Body of pancreas (tissue), 4 donors: ENCODE measurements at regions not wholly inside any gene's neighbourhood (a gene's known extent, or its start where the extent isn't known, plus 50 kb on each side); places are given as distances from the start of the nearest gene placed in this dataset.

Experiments
- ATAC-seq: fragments of 150-250 bp; one replicate; pipeline ENCODE4 v1.9.1; 2016
- DNase-seq, 4 donors: peaks; one replicate each; pipeline ENCODE4 v3.0.0-alpha.2; 2019
- H3K27ac ChIP-seq, 4 donors: fragments of 200-600 bp; sonication (generic); 1 replicate in 3 of 4; 2 replicates in 1 of 4; pipeline versions ENCODE4 v1.5.1 to v1.6.1; 2016 to 2019; ENCODE audit warnings: mild to moderate bottlenecking in 1 of 4, mixed read lengths in 1 of 4, moderate library complexity in 1 of 4
- H3K27me3 ChIP-seq, 2 donors: fragments of 200-600 bp; sonication (generic); one replicate each; pipeline ENCODE4 v1.6.0; 2016; ENCODE audit warnings: mild to moderate bottlenecking in 1 of 2
- H3K36me3 ChIP-seq, 2 donors: fragments of 200-600 bp; sonication (generic); replicated peaks in 1 of 2; 2 replicates each; pipeline ENCODE4 v1.5.1; 2016; ENCODE audit warnings: low read depth in 2 of 2; ENCODE audit not compliant: insufficient read depth in 1 of 2
- H3K4me1 ChIP-seq: fragments of 200-600 bp; sonication (generic); one replicate; pipeline ENCODE4 v1.6.0; 2016
- H3K4me3 ChIP-seq, 2 donors: fragments of 200-600 bp; sonication (generic); 1 replicate in 1 of 2; 2 replicates in 1 of 2; pipeline ENCODE4 v1.5.1; 2016 to 2019
- H3K9me3 ChIP-seq, 3 donors: fragments of 200-600 bp; sonication (generic); 1 replicate in 2 of 3; 2 replicates in 1 of 3; pipeline ENCODE4 v1.5.1; 2016
- POLR2A ChIP-seq, 3 donors: fragments of 450-650 bp; IDR thresholded peaks; one replicate each; pipeline ENCODE4 v1.6.1; 2016; ENCODE audit warnings: antibody characterized with exemption in 3 of 3, mild to moderate bottlenecking in 2 of 3
- WGBS, 2 donors: methylation state at CpG; one replicate each; pipeline ENCODE4 v1.1.5; 2017; 5-methylcytosine and 5-hydroxymethylcytosine counted together
- intact Hi-C: fragments of 100-400 bp; cut with DNase I; formaldehyde crosslinking; loops from one replicate; pipeline ENCODE4 v1.15.1; 2023
- TF ChIP-seq, protein P1 (sequence below), 7 experiments: fragments of 450-650 bp in 4 of 7; fragments of 200-600 bp in 3 of 7; sonication (generic) in 3 of 7; IDR thresholded peaks; one replicate each; pipeline ENCODE4 v1.5.1; 2016 to 2019; ENCODE audit warnings: antibody characterized with exemption in 7 of 7

DNA sequence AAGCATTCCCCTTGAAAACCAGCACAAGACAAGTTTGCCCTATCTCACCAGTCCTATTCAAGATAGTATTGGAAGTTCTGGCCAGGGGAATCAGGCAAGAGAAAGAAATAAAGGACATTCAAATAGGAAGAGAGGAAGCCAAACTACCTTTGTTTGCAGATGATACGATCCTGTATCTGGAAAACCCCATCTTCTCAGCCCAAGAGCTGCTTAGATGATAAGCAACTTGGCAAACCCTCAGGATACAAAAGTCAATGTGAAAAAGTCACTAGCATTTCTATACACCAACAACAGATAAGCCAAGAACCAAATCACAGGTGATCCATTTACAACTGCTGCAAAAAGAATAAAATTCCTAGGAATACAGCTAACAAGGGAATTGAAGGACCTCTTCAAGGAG, 403.7 kb upstream of the AZI2 start:
- H3K27me3 ChIP-seq, result no peaks in the 10 kb centered on the region
- no peak for TF ChIP-seq POLR2A (IDR thresholded peaks at IDR 0.05)
- no peak for DNase-seq

DNA sequence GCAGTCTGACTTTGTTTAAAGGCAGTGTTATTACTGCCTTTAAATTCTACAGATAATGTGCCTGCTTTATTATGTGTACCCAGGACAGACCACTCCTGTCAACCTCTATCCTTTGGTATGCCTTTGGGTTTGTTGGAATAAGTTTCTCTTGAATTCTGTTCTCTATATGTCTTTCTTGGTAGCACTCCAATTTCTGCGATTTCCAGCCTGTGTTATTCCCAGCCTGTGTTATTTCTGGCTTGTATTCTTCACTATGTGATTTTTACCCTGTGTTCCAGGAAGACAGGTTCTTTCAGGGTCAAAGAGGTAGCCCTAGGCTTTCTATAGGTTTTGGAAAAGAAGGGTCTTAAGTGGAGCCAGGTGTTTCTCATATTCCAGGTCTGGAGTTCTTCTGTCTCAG, 407.4 kb upstream of the AZI2 start:
- ATAC-seq, result no peak
- no peak for DNase-seq
- Histone ChIP-seq H3K27ac (no peak overlapping the region), H3K4me1 (peaks cover 6% of the 10 kb centered on the region), H3K27me3 (no peaks in the 10 kb centered on the region), H3K9me3 (no peaks in the 10 kb centered on the region), H3K4me3 (no peak overlapping the region), H3K36me3 (no peaks in the 10 kb centered on the region)
- intact Hi-C loops, result no loop called here
- TF ChIP-seq POLR2A (IDR thresholded peaks at IDR 0.05), result no peak
- WGBS, 2 donors, result 32 to 40% methylated on average over 1 of the region's 1 CpG

More for the DNA sequence above, 403.7 kb upstream of the AZI2 start:
- Histone ChIP-seq H3K36me3 (no peaks in the 10 kb centered on the region), H3K9me3 (no peaks in the 10 kb centered on the region), H3K4me1 (peaks cover 6% of the 10 kb centered on the region), H3K4me3 (no peak overlapping the region), H3K27ac (no peak overlapping the region)
- intact Hi-C loops, result no loop called here
- WGBS, 2 donors, result 41 to 46% methylated on average over 1 of the region's 1 CpG
- no peak for ATAC-seq

DNA sequence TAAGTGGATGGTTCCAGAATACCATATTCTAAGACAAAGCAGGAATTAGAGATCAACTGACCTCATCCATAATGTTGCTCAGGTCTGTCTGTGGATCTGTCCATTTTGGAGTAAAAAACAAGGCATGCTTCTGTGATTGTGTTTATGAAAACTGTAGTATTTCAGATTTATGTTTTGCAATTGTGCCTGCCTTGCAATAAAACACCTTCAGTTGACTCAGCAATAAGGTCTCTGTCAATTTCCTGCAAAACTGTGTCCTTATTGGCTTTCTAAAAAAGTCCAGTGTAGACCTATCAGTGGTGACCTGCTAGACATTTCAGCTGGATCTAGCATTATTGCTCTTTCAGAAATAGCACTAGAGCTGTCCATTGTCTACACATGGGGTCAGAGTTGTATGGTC, 409.5 kb upstream of the AZI2 start:
- TF ChIP-seq POLR2A (IDR thresholded peaks at IDR 0.05), result no peak
- TF ChIP-seq, protein P1, sequence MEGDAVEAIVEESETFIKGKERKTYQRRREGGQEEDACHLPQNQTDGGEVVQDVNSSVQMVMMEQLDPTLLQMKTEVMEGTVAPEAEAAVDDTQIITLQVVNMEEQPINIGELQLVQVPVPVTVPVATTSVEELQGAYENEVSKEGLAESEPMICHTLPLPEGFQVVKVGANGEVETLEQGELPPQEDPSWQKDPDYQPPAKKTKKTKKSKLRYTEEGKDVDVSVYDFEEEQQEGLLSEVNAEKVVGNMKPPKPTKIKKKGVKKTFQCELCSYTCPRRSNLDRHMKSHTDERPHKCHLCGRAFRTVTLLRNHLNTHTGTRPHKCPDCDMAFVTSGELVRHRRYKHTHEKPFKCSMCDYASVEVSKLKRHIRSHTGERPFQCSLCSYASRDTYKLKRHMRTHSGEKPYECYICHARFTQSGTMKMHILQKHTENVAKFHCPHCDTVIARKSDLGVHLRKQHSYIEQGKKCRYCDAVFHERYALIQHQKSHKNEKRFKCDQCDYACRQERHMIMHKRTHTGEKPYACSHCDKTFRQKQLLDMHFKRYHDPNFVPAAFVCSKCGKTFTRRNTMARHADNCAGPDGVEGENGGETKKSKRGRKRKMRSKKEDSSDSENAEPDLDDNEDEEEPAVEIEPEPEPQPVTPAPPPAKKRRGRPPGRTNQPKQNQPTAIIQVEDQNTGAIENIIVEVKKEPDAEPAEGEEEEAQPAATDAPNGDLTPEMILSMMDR (IDR thresholded peaks at IDR 0.05), result no peak
- DNase-seq (no peak), ATAC-seq (no peak)
- Histone ChIP-seq H3K9me3 (no peaks in the 10 kb centered on the region), H3K4me1 (peaks cover 6% of the 10 kb centered on the region), H3K27me3 (no peaks in the 10 kb centered on the region), H3K27ac (no peak overlapping the region), H3K4me3 (no peak overlapping the region), H3K36me3 (no peaks in the 10 kb centered on the region)
- intact Hi-C loops, result no loop called here

DNA sequence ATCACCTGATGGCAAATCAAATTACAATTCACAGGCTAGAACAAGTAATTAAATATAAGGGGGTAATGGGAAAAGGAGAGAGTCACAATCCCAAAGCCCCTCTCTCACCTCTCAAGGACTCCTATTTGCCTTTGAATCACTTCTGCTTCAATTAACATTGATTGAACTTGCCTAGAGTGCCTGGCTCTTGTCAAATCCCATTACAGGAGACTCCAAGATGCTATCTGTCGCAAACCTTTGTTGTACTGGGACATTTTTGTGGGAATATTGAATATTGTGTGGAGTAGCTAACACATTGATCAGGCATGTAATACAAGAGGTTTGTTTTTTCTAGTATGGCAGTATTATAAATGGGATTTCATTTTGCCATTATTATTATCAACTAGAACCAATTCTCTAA, 412.8 kb upstream of the AZI2 start:
- H3K4me1 ChIP-seq, result peaks cover under 1% of the 10 kb centered on the region
- no peak overlapping the region for H3K4me3 ChIP-seq
- intact Hi-C loops, result no loop called here
- 27 to 83% methylated on average over 1 of the region's 1 CpG for WGBS, 2 donors
- H3K27me3 ChIP-seq, result no peaks in the 10 kb centered on the region
- TF ChIP-seq POLR2A (IDR thresholded peaks at IDR 0.05), result no peak
- TF ChIP-seq, protein P1 (IDR thresholded peaks at IDR 0.05), result no peak
- no peak for ATAC-seq
- H3K27ac ChIP-seq, result no peak overlapping the region
- H3K9me3 ChIP-seq, result no peaks in the 10 kb centered on the region
- H3K36me3 ChIP-seq, result no peaks in the 10 kb centered on the region
- DNase-seq, result no peak

DNA sequence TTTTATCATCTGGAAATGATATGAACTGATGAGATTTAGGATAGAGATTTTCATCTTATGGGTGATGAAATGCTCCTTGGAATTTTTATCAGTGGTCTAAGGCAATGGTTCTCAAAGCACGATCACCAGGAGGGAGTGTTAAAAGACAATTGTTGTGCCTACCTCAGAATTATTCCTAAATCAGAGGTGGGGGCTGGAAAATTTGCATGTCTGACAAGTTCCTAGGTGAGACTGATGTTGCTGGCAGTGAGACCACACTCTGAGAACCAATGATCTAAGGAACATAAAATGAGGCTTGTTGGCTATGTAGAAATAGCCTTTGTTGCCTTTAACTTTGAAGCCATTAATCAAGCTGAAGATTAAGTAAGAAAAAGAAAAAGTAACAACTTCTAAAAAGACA, 416.6 kb upstream of the AZI2 start:
- TF ChIP-seq POLR2A (IDR thresholded peaks at IDR 0.05), result no peak
- TF ChIP-seq, protein P1 (IDR thresholded peaks at IDR 0.05), result no peak
- Histone ChIP-seq H3K36me3 (no peaks in the 10 kb centered on the region), H3K27ac (no peak overlapping the region), H3K27me3 (no peaks in the 10 kb centered on the region), H3K4me1 (no peaks in the 10 kb centered on the region), H3K4me3 (no peak overlapping the region), H3K9me3 (no peaks in the 10 kb centered on the region)
- intact Hi-C loops, result no loop called here
- no peak for ATAC-seq
- 55 to 70% methylated on average over 1 of the region's 1 CpG for WGBS, 2 donors
- no peak for DNase-seq

DNA sequence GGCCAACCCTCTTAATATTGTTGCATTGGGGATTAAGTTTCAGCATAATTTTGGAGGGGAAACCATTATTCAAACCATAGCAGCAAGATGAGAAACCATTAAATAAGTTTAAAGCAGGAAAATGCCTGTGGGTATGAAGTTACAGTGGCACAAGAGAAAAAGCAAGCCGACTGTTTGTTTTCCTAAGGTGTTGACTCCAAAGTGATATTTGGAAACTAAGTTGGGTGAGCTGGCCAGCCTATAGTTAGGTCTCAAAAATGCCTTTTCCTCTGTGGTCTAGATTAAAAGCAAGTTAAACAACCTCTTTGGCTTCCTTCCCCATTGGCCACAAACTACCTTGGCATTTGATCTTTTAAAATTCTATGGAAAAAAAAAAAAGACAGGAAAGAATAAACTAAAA, 419.8 kb upstream of the AZI2 start:
- intact Hi-C loops, result no loop called here
- H3K27me3 ChIP-seq, result no peaks in the 10 kb centered on the region
- no peaks in the 10 kb centered on the region for H3K36me3 ChIP-seq
- DNase-seq (no peak), ATAC-seq (no peak)
- peaks cover 0 to 13% (median 0%) of the 10 kb centered on the region in 3 donors for H3K9me3 ChIP-seq
- no peak overlapping the region for H3K27ac ChIP-seq
- H3K4me3 ChIP-seq, result no peak overlapping the region
- WGBS, 2 donors, result 30 to 36% methylated on average over 1 of the region's 1 CpG
- no peak for TF ChIP-seq POLR2A (IDR thresholded peaks at IDR 0.05)
- TF ChIP-seq, protein P1 (IDR thresholded peaks at IDR 0.05), result no peak
- no peaks in the 10 kb centered on the region for H3K4me1 ChIP-seq
